UCSD-AML1 (cell line): ENCODE measurements at regions not wholly inside any gene's neighbourhood (a gene's known extent, or its start where the extent isn't known, plus 50 kb on each side); places are given as distances from the start of the nearest gene placed in this dataset.
"Not testable (repeated sequence)": the region's sequence is repeated elsewhere in the genome, so short reads cannot be mapped to it uniquely, and the experiment has no call there.

Experiments used
- DNase-seq: peaks from one replicate; lab custom pipeline; 2025; ENCODE audit not compliant: unreplicated experiment; lab: John Stamatoyannopoulos, UW

- no peak for DNase-seq
Observed at GRCh38 chr2:217599906-217600305, 402.9 kb downstream of the TNS1 start.

DNA sequence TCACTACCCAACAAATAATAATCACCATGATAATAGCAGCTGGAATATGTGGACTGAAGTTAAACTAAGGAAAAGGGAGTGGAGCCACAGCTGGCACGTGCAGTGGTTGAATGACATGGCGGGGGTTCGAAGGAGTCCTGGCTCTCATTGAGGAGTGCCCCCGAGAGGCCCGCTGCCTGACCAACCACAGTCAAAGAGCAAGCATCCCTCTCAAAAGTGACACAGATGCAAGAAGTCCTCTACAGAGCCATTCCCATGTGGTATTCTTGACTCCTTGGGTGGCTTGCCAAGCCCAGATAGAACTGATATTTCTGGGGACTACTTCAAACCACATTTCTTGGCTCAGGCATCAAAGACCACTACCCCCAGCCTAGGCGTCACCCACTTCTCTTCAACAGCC, 405.1 kb downstream of the TNS1 start:
- DNase-seq, result no peak

GRCh38 chr2:217597145-217597544, 405.6 kb downstream of the TNS1 start:
- no peak for DNase-seq

DNA sequence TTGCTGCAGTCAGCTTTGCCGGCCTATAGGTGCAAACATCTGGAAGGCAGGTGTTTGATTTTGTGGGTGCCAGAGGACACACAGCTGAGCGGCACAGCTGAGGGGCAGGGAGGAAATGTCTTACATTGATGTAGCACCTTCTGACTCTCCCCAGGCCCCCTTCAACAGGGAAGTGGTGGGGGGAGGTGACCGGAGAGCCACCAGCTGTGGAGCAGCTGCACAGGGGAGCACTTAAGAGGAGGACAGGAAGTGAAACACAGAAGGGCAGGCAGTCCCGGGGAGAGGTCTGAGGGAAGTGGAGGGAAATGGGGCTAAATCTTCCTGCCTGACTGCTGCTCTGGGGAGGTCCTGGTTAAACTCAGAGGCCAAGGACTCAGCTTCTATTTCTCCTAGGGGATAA, 409.1 kb downstream of the TNS1 start:
- no peak for DNase-seq

- no peak for DNase-seq
Observed at GRCh38 chr2:217588266-217588665, 414.5 kb downstream of the TNS1 start.

DNA sequence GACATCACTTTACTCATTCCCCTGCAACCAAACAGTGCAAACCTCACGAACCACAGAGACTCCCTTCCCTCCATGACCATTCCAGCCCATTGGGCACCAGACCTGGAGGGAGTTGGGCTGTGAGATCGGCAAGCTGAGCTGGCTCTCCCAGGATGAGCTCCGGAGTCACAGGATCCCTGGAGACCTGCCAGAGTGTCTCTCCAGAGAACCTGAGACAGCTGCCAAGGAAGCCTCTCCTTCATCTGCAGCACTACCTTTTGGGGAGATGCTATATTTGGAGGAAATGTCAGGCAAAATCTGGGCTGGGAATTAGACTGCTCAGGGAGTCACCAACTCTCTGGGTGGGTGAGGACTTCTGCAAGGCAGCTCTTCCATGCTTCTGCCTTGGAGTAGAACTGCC, 417.4 kb downstream of the TNS1 start:
- no peak for DNase-seq

GRCh38 chr2:217580407-217580806, 422.4 kb downstream of the TNS1 start:
- DNase-seq, result not testable (repeated sequence)

GRCh38 chr2:217573571-217573970, 429.2 kb downstream of the TNS1 start:
- DNase-seq, result no peak

GRCh38 chr2:217570394-217570793, 432.4 kb downstream of the TNS1 start:
- no peak for DNase-seq

- no peak for DNase-seq
Observed at GRCh38 chr2:217568289-217568971, 434.4 kb downstream of the TNS1 start.

DNA sequence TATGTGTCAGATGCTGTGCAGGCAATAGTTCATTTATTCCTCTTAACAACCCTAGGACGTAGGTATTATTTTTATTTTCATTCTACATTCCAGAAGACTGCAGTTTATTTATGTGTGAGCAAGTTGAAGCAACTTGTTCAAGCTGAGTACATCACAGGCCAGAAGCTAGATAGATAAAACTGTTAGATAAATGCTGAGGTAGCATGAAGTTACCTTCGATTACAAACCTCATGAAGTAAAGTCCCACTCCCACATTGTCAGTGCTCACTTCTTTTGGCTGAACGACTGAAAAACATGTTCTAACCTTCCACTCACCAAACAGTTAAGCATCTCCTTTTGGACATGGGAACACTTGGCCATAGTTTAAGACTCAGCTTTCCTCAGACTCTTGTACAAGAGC, 439.2 kb downstream of the TNS1 start:
- no peak for DNase-seq

- no peak for DNase-seq
Observed at GRCh38 chr2:217562871-217563480, 439.8 kb downstream of the TNS1 start.

DNA sequence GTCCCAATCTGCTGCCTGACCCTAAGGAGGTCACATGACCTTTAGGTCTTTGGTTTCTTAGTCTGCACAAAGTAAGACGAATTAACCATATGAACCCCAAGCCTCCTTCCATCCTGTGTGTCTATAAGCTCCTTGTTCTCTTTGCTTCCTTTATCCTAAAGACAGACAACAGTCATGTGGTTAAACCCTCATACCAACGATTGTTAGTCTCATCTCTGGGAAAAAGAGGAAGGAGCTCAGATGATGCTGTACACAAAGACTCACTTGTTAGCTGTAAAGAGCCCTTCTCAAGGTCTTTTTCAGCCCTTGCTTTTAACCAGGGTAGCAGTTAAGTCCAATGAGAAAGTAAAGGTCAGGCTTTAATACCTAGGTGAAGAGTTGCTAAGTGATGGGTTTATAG, 443.7 kb downstream of the TNS1 start:
- no peak for DNase-seq

- no peak for DNase-seq
Observed at GRCh38 chr2:217555081-217555876, 447.5 kb downstream of the TNS1 start.

- DNase-seq, result no peak
Observed at GRCh38 chr2:217553679-217554078, 449.1 kb downstream of the TNS1 start.

DNA sequence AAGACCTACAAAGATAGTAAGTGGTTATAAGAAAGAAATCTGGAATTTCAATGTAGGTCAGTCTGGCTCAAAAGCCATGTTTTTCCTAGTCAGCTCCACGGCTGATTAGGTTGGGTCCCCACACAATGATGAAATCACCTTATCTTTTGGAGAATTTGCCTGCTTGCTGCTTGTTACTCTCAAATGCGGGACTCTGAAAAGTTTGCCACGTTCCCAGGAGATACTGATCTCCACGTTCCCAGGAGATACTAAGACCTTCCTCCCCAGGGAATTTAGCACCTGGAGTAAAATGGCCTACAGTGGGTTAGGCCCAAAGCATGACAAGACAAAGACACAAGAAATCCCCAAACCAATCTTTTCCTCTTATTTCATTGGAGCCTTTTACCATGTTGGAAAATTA, 449.6 kb downstream of the TNS1 start:
- DNase-seq, result no peak

- DNase-seq, result no peak
Observed at GRCh38 chr2:217552081-217552480, 450.7 kb downstream of the TNS1 start.

DNA sequence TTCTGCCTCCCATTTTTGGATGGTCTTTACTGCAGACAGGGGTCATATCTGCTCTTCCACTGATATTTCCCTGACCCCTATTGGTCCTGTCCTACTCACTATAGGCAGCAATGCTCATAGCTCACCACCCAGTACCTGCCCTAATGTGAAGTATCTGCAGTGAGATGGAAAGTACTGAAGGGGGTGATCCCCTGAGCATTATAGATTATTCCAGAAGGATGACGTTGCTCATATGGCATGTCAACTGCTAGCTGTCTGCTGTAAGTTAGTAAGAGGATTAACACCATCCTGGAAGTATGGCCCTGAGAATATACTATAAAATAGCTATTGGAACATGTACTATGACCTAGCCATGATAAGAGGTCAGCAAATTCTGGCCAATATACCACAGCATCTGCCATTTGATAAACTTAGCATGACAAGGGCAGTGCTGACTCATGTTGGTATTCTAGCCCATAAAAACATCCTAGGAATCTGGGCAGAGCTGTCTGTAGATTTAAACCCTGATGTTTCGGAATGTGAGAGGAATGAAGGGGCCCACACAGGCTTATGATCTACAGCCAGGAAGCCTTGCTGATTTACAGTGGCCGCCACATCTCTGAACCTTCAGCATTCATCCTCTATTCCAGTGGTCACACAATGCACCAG, 451.4 kb downstream of the TNS1 start:
- DNase-seq, result no peak

- no peak for DNase-seq
Observed at GRCh38 chr2:217539126-217539525, 463.7 kb downstream of the TNS1 start.

- no peak for DNase-seq
Observed at GRCh38 chr2:217538719-217539118, 464.1 kb downstream of the TNS1 start.

GRCh38 chr2:217535957-217536708, 466.7 kb downstream of the TNS1 start:
- no peak for DNase-seq
